ENCODE measurements at regions not wholly inside any gene's neighbourhood (a gene's known extent, or its start where the extent isn't known, plus 50 kb on each side); places are given as distances from the start of the nearest gene placed in this dataset.

GRCh38 chr5:63128018-63128417, 549.4 kb downstream of the LRRC70 start:
- TF ChIP-seq CTCF (conservative IDR thresholded peaks at IDR 0.05) = no peak
- Histone ChIP-seq H4K20me1 (ENCODE audit: control insufficient read depth, insufficient read depth, insufficient read length) (no peaks in the 10 kb centered on the region), H3K18ac (ENCODE audit: insufficient read length, low read depth, low read length) (no peak overlapping the region), H2AK5ac (ENCODE audit: insufficient read length, low read length) (no peak overlapping the region), H3K4me1 (ENCODE audit: insufficient read depth, low read length) (no peaks in the 10 kb centered on the region; the same call in none of the 2 replicates), H3K23ac (ENCODE audit: insufficient read length, low read depth, low read length) (no peak overlapping the region), H3K79me1 (ENCODE audit: insufficient read depth, low read depth, low read length, poor library complexity, severe bottlenecking) (no peaks in the 10 kb centered on the region), H3K4me2 (ENCODE audit: insufficient read depth, insufficient read length, low read length) (no peak overlapping the region), H3T11ph (ENCODE audit: low read length) (no peak overlapping the region), H2BK5ac (ENCODE audit: insufficient read length, low read length) (no peak overlapping the region), H3K56ac (ENCODE audit: insufficient read length, low read depth, low read length) (no peak overlapping the region), H3K9ac (ENCODE audit: extremely low read depth, insufficient read length, low read length) (no peak overlapping the region), H3K79me2 (ENCODE audit: insufficient read depth, low read length) (no peaks in the 10 kb centered on the region), H4K5ac (ENCODE audit: insufficient read length, low read depth, low read length) (no peak overlapping the region), H4K91ac (ENCODE audit: insufficient read length, low read depth, low read length) (no peak overlapping the region), H3K27me3 (ENCODE audit: insufficient read depth, low read length) (no peaks in the 10 kb centered on the region), H2BK20ac (ENCODE audit: low read depth, low read length, poor library complexity, severe bottlenecking) (no peak overlapping the region), H4K8ac (replicated peaks; ENCODE audit: insufficient read length, low read depth, low read length) (no peak overlapping the region), H2BK15ac (ENCODE audit: low read depth, low read length) (no peak overlapping the region), H3K23me2 (ENCODE audit: insufficient read length, low read depth, low read length, poor library complexity, severe bottlenecking) (no peaks in the 10 kb centered on the region), H2BK12ac (ENCODE audit: insufficient read length, low read depth, low read length) (no peak overlapping the region), H2AFZ (ENCODE audit: low read length) (no peak overlapping the region), H3K27ac (ENCODE audit: insufficient read length, low read depth, low read length) (no peak overlapping the region), H3K4ac (ENCODE audit: low read depth, low read length) (no peak overlapping the region), H3K14ac (ENCODE audit: insufficient read depth, low read length) (no peak overlapping the region), H2BK120ac (ENCODE audit: low read depth, low read length, poor library complexity, severe bottlenecking) (no peak overlapping the region), H3K9me3 (ENCODE audit: control insufficient read depth, low read depth, low read length) (no peaks in the 10 kb centered on the region)
- no peaks in the 10 kb centered on the region for H3K9me3 Mint-ChIP-seq
- no peaks in the 10 kb centered on the region for H3K27me3 Mint-ChIP-seq (ENCODE audit: low read depth)
- no peak overlapping the region for H3K4me3 Mint-ChIP-seq
- WGBS (ENCODE audit: extremely low coverage, insufficient read length, low lambda C conversion rate) = no CpG with 5 or more reads among the region's 2 CpGs
- H3K27ac Mint-ChIP-seq = no peak overlapping the region
- H3K36me3 Mint-ChIP-seq (ENCODE audit: insufficient read depth in 1 of 3, low read depth in 3 of 3) = no peaks in the 10 kb centered on the region
- no peak for DNase-seq
- H3K4me1 Mint-ChIP-seq = peaks cover 9 to 22% of the 10 kb centered on the region in 2 experiments

Data from H9 (cell line).